ENCODE measurements at regions not wholly inside any gene's neighbourhood (a gene's known extent, or its start where the extent isn't known, plus 50 kb on each side); places are given as distances from the start of the nearest gene placed in this dataset.

DNA sequence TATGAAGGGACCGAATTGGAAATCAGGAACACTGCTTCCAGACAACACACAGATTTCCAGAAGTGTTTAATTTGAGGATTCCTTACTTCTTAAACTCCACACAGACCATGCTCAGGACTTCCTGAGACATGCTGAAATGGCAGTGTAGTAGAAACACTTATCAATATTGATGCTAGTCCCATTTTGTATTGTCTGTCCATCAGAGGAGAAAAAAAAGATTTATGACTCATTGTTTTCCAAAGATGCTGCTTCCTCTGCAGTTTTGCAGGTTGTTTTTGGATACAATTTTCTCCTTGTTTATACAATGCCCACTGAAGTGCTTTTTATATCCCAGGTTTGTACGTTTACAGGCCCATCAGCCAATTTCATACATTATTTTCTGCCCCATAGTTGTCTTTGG is 68.3 kb upstream of the TANC2 start:
- H3K36me3 ChIP-seq (ENCODE audit: control insufficient read depth in 4 of 4, insufficient read depth in 4 of 4, low read length in 4 of 4): no peaks in the 10 kb centered on the region
- H3K4me1 ChIP-seq (ENCODE audit: control insufficient read depth in 5 of 5, insufficient read depth in 5 of 5, low read length in 5 of 5): peaks cover 0 to 11% (median 5%) of the 10 kb centered on the region in 5 donors
- TF ChIP-seq, protein P1, sequence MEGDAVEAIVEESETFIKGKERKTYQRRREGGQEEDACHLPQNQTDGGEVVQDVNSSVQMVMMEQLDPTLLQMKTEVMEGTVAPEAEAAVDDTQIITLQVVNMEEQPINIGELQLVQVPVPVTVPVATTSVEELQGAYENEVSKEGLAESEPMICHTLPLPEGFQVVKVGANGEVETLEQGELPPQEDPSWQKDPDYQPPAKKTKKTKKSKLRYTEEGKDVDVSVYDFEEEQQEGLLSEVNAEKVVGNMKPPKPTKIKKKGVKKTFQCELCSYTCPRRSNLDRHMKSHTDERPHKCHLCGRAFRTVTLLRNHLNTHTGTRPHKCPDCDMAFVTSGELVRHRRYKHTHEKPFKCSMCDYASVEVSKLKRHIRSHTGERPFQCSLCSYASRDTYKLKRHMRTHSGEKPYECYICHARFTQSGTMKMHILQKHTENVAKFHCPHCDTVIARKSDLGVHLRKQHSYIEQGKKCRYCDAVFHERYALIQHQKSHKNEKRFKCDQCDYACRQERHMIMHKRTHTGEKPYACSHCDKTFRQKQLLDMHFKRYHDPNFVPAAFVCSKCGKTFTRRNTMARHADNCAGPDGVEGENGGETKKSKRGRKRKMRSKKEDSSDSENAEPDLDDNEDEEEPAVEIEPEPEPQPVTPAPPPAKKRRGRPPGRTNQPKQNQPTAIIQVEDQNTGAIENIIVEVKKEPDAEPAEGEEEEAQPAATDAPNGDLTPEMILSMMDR (IDR thresholded peaks at IDR 0.05; ENCODE audit: control extremely low read depth, extremely low read depth): no peak
- no peaks in the 10 kb centered on the region for H3K9me3 ChIP-seq (ENCODE audit: control insufficient read depth in 4 of 4, insufficient read depth in 3 of 4, low read length in 3 of 4)
- no peak overlapping the region for H3K27ac ChIP-seq (ENCODE audit: low read depth in 1 of 2, low read length in 1 of 2)
- H3K27me3 ChIP-seq (ENCODE audit: control insufficient read depth in 3 of 3, insufficient read depth in 3 of 3, low read length in 2 of 3): no peaks in the 10 kb centered on the region
- ATAC-seq (ENCODE audit: insufficient read depth, low FRiP score): no peak
- H3K9ac ChIP-seq (ENCODE audit: insufficient read depth in 1 of 2, low read length in 2 of 2): no peak overlapping the region
- no peak for DNase-seq
- WGBS, 2 donors: 62 to 69% methylated on average over 2 of the region's 2 CpGs
- no peak overlapping the region for H3K4me3 ChIP-seq

DNA sequence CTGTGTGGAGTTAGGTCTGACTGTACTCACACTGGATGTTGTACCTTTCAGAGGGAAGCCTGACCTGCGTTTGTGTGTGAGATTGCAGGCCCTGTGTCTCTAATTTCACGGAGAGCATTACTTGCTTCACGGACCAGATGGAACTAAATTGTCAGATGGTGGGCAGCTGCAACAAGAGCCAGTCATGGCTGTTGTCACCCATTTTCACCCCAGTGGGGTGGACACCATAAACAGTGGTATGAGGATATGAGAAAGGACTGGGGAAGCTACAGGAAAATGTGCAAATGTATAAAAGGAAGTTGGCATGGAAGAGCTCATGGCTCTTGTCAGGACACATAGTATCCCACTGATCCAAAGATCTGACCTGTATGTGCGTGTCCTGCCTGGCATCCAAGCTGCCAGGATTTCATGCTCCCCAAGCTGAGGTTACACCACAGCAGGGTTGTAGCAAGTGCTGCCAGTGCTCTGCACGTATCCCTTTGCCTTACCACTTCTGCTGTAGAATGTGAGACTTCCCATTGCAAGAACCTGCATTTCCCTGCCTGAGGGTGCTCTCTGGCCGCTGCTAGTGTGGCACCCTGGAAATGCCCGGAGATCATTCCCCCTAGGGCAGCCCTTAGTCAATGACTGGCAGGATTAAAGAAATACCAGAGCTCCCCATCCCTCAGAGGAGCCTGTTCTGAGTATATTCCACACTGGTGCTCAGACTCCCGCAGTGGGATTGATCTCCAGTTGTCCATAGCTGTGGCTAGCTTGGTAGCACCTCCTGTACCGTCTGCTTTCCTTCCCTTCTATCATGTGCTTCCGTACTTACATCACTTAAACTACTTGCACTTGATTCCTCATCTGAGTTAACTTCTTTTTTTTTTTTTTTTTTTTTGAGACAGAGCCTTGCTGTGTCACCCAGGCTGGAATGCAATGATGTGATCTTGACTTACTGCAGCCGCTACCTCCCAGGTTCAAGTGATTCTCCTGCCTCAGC is 70.4 kb upstream of the TANC2 start:
- Histone ChIP-seq H3K4me3 (no peak overlapping the region), H3K27ac (ENCODE audit: low read depth in 1 of 2, low read length in 1 of 2) (peak overlapping the region in 1 of 2 donors; percentile 16), H3K36me3 (ENCODE audit: control insufficient read depth in 4 of 4, insufficient read depth in 4 of 4, low read length in 4 of 4) (no peaks in the 10 kb centered on the region), H3K9ac (ENCODE audit: insufficient read depth in 1 of 2, low read length in 2 of 2) (no peak overlapping the region), H3K27me3 (ENCODE audit: control insufficient read depth in 3 of 3, insufficient read depth in 3 of 3, low read length in 2 of 3) (no peaks in the 10 kb centered on the region), H3K4me1 (ENCODE audit: control insufficient read depth in 5 of 5, insufficient read depth in 5 of 5, low read length in 5 of 5) (peaks cover 0 to 15% (median 7%) of the 10 kb centered on the region in 5 donors), H3K9me3 (ENCODE audit: control insufficient read depth in 4 of 4, insufficient read depth in 3 of 4, low read length in 3 of 4) (no peaks in the 10 kb centered on the region)
- DNase-seq (no peak), ATAC-seq (ENCODE audit: insufficient read depth, low FRiP score) (no peak)
- TF ChIP-seq, protein P1 (IDR thresholded peaks at IDR 0.05; ENCODE audit: control extremely low read depth, extremely low read depth): no peak
- 48 to 72% methylated on average over 11 of the region's 11 CpGs for WGBS, 2 donors

DNA sequence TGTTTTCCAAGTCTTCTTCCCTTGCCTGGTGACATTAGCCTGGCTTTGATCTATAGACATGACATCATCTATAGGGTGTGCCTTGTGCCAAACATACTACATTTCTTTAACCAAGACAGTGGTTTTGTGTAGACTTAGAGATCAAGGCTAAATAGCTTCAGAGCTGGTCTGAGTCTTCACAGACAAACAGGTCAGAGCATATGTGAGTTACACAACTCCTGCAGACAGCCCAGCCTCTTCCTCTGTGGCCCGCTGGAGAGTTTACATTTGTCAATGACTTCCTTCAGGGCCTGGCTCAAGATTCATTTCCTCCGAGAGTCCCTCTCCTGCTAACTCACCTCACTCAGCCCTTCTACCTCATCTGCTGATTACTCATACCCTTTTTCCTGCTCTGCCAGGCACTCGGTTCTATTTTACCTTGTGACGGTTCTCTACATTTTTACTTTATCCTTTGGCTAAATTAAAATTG is 73.1 kb upstream of the TANC2 start:
- Histone ChIP-seq H3K4me3 (no peak overlapping the region), H3K9me3 (ENCODE audit: control insufficient read depth in 4 of 4, insufficient read depth in 3 of 4, low read length in 3 of 4) (no peaks in the 10 kb centered on the region), H3K27ac (ENCODE audit: low read depth in 1 of 2, low read length in 1 of 2) (peak overlapping the region in 1 of 2 donors; percentile 57), H3K9ac (ENCODE audit: insufficient read depth in 1 of 2, low read length in 2 of 2) (no peak overlapping the region), H3K4me1 (ENCODE audit: control insufficient read depth in 5 of 5, insufficient read depth in 5 of 5, low read length in 5 of 5) (peaks cover 0 to 15% (median 6%) of the 10 kb centered on the region in 5 donors), H3K27me3 (ENCODE audit: control insufficient read depth in 3 of 3, insufficient read depth in 3 of 3, low read length in 2 of 3) (no peaks in the 10 kb centered on the region), H3K36me3 (ENCODE audit: control insufficient read depth in 4 of 4, insufficient read depth in 4 of 4, low read length in 4 of 4) (no peaks in the 10 kb centered on the region)
- 7 to 12% methylated on average over 4 of the region's 4 CpGs for WGBS, 2 donors
- TF ChIP-seq, protein P1 (IDR thresholded peaks at IDR 0.05; ENCODE audit: control extremely low read depth, extremely low read depth): no peak
- ATAC-seq (ENCODE audit: insufficient read depth, low FRiP score) (peak; percentile 92), DNase-seq (peak; percentile 28 to 66 (median 48))
